GM23338 (cell line): ENCODE measurements at regions not wholly inside any gene's neighbourhood (a gene's known extent, or its start where the extent isn't known, plus 50 kb on each side); places are given as distances from the start of the nearest gene placed in this dataset.

Experiments used
- EZH2 ChIP-seq: fragments of 200-600 bp; sonication (generic); IDR thresholded peaks from one replicate; pipeline ENCODE4 v1.8.0; 2017; ENCODE audit warnings: antibody characterized with exemption, mild to moderate bottlenecking, low read depth; ENCODE audit not compliant: unreplicated experiment
- EZH2phosphoT487 ChIP-seq: fragments of 200-600 bp; sonication (generic); IDR thresholded peaks from one replicate; pipeline ENCODE4 v1.8.1; 2018; ENCODE audit warnings: antibody characterized with exemption; ENCODE audit not compliant: unreplicated experiment
- POLR2AphosphoS5 ChIP-seq: IDR thresholded peaks from 2 replicates; pipeline ENCODE4 v1.6.1; 2016; ENCODE audit warnings: antibody characterized with exemption, low read depth
- TF ChIP-seq, protein P1 (sequence below), 2 experiments: fragments of 200-600 bp in 1 of 2; sonication (generic) in 1 of 2; conservative IDR thresholded peaks; 2 replicates each; pipeline versions ENCODE4 v1.5.1 to v1.6.1; 2016 to 2017; ENCODE audit warnings: antibody characterized with exemption in 2 of 2, low read depth in 2 of 2, mild to moderate bottlenecking in 2 of 2, moderate library complexity in 1 of 2

GRCh38 chr3:182644790-182645433, 148.4 kb upstream of the ATP11B start:
- TF ChIP-seq, protein P1, sequence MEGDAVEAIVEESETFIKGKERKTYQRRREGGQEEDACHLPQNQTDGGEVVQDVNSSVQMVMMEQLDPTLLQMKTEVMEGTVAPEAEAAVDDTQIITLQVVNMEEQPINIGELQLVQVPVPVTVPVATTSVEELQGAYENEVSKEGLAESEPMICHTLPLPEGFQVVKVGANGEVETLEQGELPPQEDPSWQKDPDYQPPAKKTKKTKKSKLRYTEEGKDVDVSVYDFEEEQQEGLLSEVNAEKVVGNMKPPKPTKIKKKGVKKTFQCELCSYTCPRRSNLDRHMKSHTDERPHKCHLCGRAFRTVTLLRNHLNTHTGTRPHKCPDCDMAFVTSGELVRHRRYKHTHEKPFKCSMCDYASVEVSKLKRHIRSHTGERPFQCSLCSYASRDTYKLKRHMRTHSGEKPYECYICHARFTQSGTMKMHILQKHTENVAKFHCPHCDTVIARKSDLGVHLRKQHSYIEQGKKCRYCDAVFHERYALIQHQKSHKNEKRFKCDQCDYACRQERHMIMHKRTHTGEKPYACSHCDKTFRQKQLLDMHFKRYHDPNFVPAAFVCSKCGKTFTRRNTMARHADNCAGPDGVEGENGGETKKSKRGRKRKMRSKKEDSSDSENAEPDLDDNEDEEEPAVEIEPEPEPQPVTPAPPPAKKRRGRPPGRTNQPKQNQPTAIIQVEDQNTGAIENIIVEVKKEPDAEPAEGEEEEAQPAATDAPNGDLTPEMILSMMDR (conservative IDR thresholded peaks at IDR 0.05; ENCODE audit: low read depth in 2 of 2), result no peak
- TF ChIP-seq POLR2AphosphoS5 (no peak), EZH2 (no peak), EZH2phosphoT487 (no peak)
